22Rv1 (cell line): ENCODE measurements at regions not wholly inside any gene's neighbourhood (a gene's known extent, or its start where the extent isn't known, plus 50 kb on each side); places are given as distances from the start of the nearest gene placed in this dataset.

Experiments
- CTCF ChIP-seq: fragments of 450-650 bp; IDR thresholded peaks from 2 replicates; pipeline ENCODE4 v1.5.1; 2017; ENCODE audit warnings: mild to moderate bottlenecking
- ZFX ChIP-seq: fragments of 450-650 bp; IDR thresholded peaks from 2 replicates; pipeline ENCODE4 v1.6.1; 2017; ENCODE audit warnings: antibody characterized with exemption, borderline replicate concordance

GRCh38 chr14:51428981-51429380 lies 188.9 kb downstream of the TMX1 start:
- TF ChIP-seq CTCF, result no peak
- TF ChIP-seq ZFX, result no peak
